ENCODE measurements at regions not wholly inside any gene's neighbourhood (a gene's known extent, or its start where the extent isn't known, plus 50 kb on each side); places are given as distances from the start of the nearest gene placed in this dataset.
"Not testable (repeated sequence)": the region's sequence is repeated elsewhere in the genome, so short reads cannot be mapped to it uniquely, and the experiment has no call there.

- DNase-seq (ENCODE audit: low spot score) = no peak
Observed at GRCh38 chr1:57590978-57591377, 167.1 kb upstream of the DAB1 start.

GRCh38 chr1:57586842-57587241 is 163.0 kb upstream of the DAB1 start:
- DNase-seq (ENCODE audit: low spot score) = no peak

GRCh38 chr1:57578680-57579079 is 154.8 kb upstream of the DAB1 start:
- no peak for DNase-seq (ENCODE audit: low spot score)

DNA sequence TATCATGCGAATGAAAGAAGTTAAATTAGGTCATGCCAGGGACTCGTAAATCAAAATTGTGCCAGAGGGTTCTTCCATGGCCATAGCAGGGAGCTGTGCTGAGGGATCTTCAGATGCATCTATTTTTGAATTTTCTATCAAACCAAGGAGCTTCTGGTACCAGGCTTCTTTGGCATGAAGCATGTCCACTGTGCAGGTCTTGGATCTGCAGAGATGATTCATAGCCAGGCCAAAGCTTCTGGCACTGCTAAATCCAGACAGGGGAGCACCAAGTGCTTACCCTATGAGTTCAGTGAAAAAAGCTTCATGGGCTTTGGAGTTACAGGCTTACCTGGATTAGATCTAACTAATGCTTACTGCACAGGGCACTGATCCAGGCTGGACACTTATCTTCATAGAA is 154.2 kb upstream of the DAB1 start:
- no peak for DNase-seq (ENCODE audit: low spot score)

DNA sequence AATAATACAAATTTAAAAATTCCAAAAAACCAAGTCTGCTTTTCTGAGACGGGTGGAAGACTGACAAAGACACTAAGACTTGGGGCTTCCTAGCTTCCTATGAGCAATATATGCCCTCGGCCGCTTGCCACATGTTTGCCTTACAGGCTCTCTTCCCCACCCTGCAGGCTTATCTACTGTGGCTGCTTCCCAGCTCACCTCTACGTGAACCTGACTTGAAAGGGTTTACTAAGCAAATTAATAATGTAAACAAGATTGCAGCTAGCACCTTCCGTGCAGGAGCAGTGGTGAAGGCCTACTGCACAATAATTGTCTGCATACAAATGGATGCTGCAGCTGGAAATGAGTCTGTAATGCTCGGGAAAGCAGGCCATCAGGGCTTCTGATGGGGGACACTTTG is 152.9 kb upstream of the DAB1 start:
- peak; percentile 73 for DNase-seq (ENCODE audit: low spot score)

- no peak for DNase-seq (ENCODE audit: low spot score)
Observed at GRCh38 chr1:57572016-57572415, 148.2 kb upstream of the DAB1 start.

DNA sequence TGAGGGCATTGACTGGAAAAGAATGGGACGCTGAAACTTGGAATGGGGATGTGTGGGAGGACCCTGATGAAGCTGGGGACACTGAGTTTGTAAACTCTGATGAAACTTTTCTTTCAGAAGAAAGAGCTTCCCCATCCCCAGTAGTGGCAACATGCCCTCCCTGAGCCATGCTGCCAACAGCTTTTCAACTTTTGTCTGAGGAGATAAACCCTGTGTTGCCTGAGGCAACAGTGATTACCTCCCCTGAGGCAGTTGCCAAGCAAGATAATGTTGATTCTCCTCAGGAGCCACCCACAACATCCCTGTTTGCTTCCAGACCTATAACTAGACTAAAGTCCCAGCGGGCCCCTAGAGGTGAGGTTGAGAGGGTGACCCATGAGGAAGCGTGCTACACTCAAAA is 134.2 kb upstream of the DAB1 start:
- DNase-seq (ENCODE audit: low spot score) = not testable (repeated sequence)

DNA sequence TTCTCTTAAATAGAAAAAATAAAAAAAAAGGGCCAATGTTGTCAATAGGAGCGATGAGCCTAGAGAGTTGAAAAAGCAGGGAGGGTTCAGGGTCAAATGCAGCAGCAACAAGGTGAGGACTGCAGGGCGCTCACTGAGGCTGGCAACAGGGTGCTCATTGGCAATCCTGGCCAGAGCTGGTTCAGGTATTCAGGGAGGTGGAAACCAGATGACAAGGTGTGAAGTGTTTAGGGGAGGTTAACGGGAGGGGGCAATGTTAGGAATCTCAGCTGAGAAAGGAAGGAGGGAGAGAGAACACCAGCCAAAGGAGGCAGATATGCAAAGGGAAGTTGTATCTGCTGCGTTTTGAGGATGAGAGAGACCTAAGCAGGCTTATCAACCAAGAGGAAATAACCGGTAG is 129.8 kb upstream of the DAB1 start:
- DNase-seq (ENCODE audit: low spot score) = no peak

DNA sequence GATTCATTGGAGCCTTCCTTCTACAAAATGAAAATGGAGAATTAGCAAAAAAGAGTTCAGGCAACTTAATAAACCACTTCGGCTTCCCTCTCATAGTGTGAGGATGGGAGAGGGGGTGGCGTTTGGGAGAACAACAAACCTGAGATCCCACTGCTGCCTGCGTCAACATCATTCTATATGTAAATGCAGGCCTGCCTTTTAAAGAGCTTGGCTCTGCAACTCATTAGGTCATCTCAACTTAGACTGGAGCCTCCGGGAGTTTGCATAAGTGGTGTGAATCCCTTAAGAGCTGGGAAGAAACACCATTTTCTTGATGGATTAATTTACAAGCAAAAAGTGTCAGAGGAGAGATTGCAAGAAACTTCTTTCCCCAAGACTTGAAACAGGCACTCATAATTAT is 127.6 kb upstream of the DAB1 start:
- DNase-seq (ENCODE audit: low spot score) = no peak

DNA sequence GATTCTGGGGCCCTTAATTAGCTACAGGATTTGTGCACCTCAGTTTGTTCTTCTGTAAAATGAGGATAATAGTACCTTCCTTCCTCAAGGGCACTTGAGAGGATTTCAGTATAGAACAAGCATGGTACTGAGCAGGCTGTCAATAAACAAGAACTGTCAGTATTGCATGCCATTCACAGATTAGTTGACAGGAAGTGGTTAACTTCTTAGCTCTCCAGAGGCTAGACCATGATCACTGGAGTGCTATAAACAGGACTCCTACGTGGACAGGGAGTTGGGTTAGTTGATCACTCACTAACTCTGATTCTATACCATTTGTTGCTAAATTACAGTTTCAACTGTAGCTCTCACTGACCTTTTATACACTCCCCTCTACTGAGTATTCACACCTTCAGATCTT is 126.2 kb upstream of the DAB1 start:
- DNase-seq (ENCODE audit: low spot score) = no peak

DNA sequence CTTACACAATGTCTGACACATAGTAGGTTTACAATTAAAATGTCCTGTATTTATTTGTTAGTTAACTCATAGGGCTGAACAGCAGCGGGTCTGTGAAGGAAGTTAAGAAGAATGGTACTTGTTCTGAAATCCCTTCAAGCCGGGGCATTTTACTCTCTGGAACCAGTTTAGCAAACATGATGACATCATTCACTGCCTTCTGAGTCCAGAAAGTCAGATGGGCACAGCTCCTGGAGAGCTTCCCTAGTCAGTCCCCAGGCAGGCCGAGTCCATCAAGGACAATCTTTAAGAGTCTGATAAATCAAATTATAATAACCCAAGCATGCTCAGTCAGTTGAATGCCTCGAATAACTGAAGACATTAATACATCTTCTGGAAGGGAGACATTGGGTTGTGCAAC is 125.4 kb upstream of the DAB1 start:
- DNase-seq (ENCODE audit: low spot score) = no peak

DNA sequence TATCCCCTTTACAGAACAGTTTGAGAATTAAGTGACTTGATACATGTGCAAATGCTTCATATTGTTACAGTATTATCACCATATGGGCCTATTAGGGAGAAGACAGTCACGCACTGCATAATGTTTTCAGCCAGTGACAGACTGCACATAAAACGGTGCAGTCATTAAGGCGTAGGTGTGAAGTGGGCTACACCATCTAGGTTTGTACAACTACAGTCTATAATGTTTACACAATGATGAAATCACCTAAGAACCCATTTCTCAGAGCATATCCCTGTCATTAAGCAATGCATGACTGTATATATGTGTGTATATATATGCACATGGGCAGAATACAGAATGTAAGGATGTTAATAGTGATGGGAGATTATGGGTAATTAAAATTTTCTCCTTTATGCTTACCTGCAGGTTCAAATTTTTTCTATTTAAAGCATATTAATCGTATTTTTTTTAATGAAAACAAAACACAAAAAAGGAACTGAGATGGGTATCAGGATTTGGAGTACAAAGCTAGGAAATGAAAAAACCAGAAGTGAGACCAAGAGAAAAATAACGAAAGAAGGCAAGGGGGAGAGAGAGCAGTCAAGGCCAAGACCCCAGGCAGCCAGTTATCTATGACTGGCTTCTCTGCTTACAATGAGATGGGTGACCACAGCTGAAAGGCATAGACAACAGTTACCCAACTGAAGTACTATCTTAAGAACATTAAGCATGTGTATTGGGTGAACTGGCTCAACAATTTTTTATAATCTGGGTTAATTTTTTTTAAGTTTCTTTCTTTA is 122.9 kb upstream of the DAB1 start:
- no peak for DNase-seq (ENCODE audit: low spot score)

DNA sequence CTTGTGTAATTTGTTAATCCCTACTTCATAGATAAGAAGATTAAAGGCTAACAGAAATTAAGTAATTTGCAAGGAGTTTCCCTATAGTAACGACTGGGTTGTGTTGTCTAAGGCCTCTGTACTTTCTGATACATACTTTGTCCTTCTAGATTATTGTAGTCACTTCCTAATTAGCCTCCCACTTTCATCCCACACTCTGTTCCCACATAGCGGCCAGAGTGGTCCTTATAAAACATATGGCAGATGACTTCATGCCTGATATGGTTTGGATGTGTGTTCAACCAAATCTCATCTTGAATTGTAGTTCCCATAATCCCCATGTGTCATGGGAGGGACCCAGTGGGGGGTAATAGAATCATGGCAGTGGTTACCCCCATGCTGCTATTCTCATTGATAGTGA is 120.5 kb upstream of the DAB1 start:
- DNase-seq (ENCODE audit: low spot score) = no peak

DNA sequence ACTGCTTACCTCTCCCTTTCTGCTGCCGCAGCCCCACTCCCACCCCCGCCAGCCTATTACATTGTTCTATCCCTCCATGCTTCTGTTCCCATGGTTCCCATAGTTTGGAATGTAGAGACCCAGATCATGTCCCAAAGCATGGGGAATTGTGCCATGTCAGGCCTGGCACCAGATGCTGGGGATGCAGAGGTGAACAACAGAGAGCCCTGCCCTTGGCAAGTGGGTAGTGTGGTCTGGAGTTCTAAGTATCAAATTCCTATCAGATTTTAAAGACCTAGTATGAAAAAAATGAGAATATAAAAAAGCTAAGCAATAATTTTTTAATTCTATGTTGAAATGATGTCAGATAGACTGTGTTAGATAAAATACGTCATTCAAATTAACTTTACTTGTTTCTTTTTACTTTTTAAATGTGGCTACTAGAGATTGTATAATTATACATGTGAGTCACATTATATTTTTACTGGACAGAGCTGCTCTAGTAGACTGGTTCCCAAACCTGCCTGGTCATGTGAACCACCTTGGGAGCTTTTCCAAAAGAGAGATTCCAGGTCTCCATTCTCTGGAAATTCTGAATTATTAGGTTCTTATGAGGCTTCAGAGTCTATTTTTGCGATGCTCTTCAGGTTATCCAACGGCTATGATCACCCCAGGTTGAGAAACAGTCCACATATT is 113.0 kb upstream of the DAB1 start:
- DNase-seq (ENCODE audit: low spot score) = no peak

DNA sequence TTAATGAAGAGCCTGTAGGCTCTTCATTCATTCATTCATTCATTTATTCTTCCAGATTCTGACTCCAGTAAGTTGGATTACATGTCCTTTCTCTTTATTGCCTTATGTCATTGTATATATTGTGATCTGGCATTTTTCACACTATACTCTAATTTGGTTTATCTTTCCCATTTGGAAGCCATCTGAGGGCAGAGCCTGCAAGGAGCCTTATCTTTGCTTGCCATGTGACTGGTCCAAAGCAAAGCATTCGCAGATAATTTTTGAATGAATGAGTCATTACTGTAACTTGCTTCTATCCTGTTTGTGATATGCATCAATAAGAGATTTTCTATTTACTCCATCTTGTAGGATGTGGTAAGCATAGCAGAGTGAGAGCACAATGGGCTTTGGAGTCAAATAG is 108.4 kb upstream of the DAB1 start:
- DNase-seq (ENCODE audit: low spot score) = no peak

GRCh38 chr1:57530911-57531260 is 107.0 kb upstream of the DAB1 start:
- DNase-seq (ENCODE audit: low spot score) = not testable (repeated sequence)

GRCh38 chr1:57530206-57530910 is 106.5 kb upstream of the DAB1 start:
- no peak for DNase-seq (ENCODE audit: low spot score)

- no peak for DNase-seq (ENCODE audit: low spot score)
Observed at GRCh38 chr1:57522575-57522974, 98.7 kb upstream of the DAB1 start.

DNA sequence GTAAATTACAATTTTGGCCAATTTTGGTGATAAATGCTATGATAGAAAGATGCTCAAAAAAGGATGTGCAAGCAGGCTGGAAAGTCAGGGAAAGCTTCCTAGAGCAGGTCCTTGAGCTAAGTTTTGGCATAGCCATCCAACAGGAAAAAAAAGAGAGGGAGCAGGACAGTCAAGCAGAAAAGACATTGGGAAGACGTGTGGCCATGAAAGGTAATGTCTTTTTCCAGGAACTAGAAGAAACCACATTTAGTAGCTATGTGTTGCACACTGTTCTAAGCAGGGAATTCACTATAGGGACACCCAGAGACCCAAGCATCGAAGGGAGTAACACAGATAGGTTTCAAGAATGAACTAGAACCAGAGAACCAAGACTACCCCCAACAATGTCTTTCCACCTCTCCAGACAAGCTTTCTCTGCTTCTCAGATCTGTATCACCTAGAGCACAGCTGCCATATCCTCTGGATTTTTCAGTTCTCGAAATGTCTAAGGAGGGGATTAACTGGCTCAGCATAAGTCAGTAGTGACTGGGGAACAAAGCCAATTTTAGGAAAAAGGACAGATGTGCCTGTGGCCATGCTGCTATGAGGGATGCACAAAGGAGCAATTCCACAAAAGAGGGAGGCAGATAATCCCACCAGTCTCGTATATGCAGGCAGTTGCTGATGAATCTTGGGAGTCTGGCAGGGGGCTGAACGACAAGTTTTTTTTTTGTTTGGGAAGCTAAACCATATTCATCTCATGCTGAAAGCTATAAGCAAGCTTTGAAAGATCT is 97.1 kb upstream of the DAB1 start:
- no peak for DNase-seq (ENCODE audit: low spot score)

DNA sequence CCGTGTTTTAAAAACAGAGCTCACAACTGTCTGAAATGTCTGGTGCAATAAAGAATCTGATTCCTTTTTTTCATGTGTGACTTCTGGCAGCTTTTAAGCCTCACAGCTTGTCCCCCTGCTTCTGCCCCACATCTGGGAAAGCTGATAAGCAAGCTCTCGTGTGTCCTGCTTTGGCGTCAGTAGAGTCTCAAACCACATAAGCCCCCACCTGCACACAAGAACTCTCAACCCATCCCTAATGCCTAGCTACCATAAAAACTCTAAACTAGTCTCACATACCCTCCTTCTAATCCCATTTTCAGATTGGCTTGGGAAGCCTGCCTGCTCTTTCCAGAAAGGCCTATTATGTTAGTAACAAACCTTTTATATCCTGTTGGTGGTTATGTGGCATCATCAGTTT is 94.6 kb upstream of the DAB1 start:
- DNase-seq (ENCODE audit: low spot score) = no peak

DNA sequence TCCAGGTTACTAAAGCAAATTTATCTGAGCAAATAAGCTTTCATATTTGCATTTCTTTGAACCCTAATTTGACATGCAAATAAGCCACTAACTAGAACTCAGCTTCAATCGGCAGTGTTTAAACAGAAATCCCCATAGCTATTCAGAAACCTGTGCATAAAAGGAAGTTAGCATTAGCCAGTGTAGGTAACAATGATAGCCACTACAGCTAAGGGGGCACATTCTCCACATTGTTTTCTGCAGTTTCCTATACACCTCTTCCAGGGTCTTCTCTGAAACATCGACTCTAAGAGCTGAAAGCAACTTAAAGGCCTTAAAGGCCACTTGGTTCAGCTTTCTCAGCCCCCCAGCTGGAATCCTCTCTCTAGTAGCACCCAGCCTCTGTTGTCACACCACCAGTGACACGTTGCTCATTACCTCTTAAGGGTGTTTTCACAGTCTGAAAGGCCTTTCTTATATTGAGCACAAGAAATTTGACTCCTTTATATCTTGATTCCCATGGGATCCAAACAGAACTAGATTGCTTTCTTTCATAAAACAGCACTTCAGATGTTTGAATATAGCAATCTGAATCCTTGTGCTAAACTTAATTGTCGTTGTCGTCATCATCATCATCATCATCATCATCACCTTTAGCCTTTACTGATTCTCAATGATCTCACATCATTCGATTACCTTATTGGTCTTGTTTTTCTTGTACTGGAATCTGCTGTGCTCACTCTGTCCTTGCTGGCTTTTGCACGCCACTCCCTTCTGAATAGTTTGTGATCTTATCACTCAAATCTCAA is 93.9 kb upstream of the DAB1 start:
- DNase-seq (ENCODE audit: low spot score) = no peak

All from HT-29 (cell line).